BLaER1 treated with 17β-estradiol and CSF1 and Interleukin-3, amounts not matched to agents 10 nM and 100 nM (cell line): ENCODE measurements at regions not wholly inside any gene's neighbourhood (a gene's known extent, or its start where the extent isn't known, plus 50 kb on each side); places are given as distances from the start of the nearest gene placed in this dataset.

Experiments
- H3K27ac ChIP-seq, 11 experiments: shearing (Covaris generic); formaldehyde crosslinking; 2 replicates each; pipeline ENCODE4 v1.8.1; 2022
- H3K27me3 ChIP-seq, 11 experiments: shearing (Covaris generic); formaldehyde crosslinking; 2 replicates each; pipeline ENCODE4 v1.8.1; 2022
- H3K36me3 ChIP-seq, 11 experiments: shearing (Covaris generic); formaldehyde crosslinking; 2 replicates each; pipeline ENCODE4 v1.8.1; 2022
- H3K4me1 ChIP-seq, 10 experiments: shearing (Covaris generic); formaldehyde crosslinking; 2 replicates each; pipeline ENCODE4 v1.8.1; 2022
- H3K4me2 ChIP-seq, 11 experiments: shearing (Covaris generic); formaldehyde crosslinking; 2 replicates each; pipeline ENCODE4 v1.8.1; 2022
- H3K4me3 ChIP-seq, 10 experiments: shearing (Covaris generic); formaldehyde crosslinking; 2 replicates each; pipeline ENCODE4 v1.8.1; 2022
- H3K9ac ChIP-seq, 11 experiments: shearing (Covaris generic); formaldehyde crosslinking; 2 replicates each; pipeline ENCODE4 v1.8.1; 2022
- H3K9me3 ChIP-seq, 11 experiments: shearing (Covaris generic); formaldehyde crosslinking; replicated peaks in 1 of 11; 2 replicates each; pipeline ENCODE4 v1.8.1; 2022
- H4K20me1 ChIP-seq, 11 experiments: shearing (Covaris generic); formaldehyde crosslinking; 2 replicates each; pipeline ENCODE4 v1.8.1; 2022
- Cebpa-rat ChIP-seq, 11 experiments: shearing (Covaris generic); IDR thresholded peaks; 2 replicates each; pipeline ENCODE4 v1.8.1; 2022

DNA sequence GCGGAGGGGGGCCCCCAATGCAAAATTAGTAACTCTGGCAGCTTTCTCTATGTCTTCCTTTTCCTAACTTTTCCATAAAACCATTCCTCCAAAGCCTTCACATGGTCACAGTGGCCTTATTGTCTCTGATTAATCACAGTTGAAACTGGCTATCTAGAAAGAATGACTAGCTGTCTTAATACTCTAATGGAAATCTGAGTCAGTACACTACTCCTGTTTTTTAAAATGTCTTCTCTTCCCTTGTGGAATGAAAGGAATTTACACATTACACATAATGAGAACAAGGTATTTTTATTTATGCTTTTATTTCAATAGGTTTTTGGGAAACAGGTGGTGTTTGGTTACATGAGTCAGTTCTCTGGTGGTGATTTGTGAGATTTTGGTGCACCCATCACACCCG, 66.3 kb upstream of the PUDP start:
- Histone ChIP-seq H4K20me1 (no peaks in the 10 kb centered on the region), H3K4me3 (no peak overlapping the region), H3K36me3 (peaks cover 0 to 1% (median 0%) of the 10 kb centered on the region in 11 experiments; a peak in 1 of 22 replicates), H3K27ac (no peak overlapping the region), H3K9me3 (no peaks in the 10 kb centered on the region; a peak in 1 of 22 replicates), H3K9ac (no peak overlapping the region), H3K4me1 (peaks cover 12 to 24% (median 13%) of the 10 kb centered on the region in 10 experiments), H3K27me3 (no peaks in the 10 kb centered on the region), H3K4me2 (no peak overlapping the region)
- no peak for TF ChIP-seq Cebpa-rat (IDR thresholded peaks at IDR 0.05)

DNA sequence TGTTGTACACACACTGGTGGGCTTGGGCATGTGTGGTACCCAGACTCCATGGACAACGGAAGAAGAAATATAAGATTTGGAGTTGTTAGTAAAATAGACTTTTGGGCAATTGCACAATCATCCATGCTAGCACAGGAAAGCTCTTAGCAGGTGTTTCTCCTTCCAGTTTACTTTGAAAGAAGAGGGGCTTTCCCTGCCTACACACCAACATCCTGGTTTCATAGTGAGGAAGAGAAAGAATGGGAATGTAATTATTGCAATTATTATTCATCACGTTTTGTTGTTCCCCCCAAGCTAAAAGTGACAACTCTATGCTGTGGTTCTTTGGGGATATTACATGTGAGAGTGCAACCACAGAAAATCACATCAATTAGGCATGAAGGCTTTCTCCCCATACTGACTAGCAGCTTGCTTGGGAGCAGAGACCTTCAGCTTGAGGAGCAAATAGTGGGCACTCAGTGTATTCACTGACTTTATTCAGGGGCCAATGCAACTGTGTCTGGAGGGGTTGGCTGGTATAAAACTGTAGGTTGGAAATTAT, 57.2 kb upstream of the PUDP start:
- no peaks in the 10 kb centered on the region for H4K20me1 ChIP-seq
- H3K9ac ChIP-seq = no peak overlapping the region
- H3K27me3 ChIP-seq = no peaks in the 10 kb centered on the region
- H3K4me3 ChIP-seq = no peak overlapping the region
- H3K9me3 ChIP-seq = no peaks in the 10 kb centered on the region; a peak in 1 of 22 replicates
- no peak overlapping the region for H3K27ac ChIP-seq
- peak overlapping the region in 2 of 11 experiments; percentile 1 to 12; a peak in 2 of 22 replicates for H3K4me2 ChIP-seq
- TF ChIP-seq Cebpa-rat (IDR thresholded peaks at IDR 0.05) = 0 out of 22 replicates have a peak, but pooled peaks of 1 of the 11 experiments have one; percentile 23
- peaks cover 0 to 13% (median 2%) of the 10 kb centered on the region in 10 experiments; a peak in 3 of 20 replicates for H3K4me1 ChIP-seq
- peaks cover 0 to 5% (median 0%) of the 10 kb centered on the region in 11 experiments; a peak in 1 of 22 replicates for H3K36me3 ChIP-seq

DNA sequence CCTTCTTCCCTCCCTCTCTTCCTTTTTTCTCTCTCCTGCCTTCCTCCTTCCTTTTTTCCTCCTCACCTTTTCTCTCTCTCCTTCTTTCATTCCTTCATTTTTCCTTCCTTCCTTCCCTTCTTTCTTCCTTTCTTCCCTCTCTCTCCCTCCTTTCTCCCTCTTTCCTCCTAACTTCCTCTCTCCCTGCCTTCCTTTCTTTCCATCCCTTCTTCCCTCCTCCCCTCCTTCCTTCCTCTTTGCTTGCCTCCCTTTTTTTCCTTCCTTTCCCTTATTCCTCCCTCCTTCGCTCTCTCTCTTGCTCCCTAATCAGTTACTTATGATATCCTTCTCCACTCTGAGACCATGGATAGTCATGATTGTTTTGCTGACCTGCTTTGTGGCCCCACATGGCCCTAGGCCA, 56.7 kb upstream of the PUDP start:
- Histone ChIP-seq H3K9me3 (no peaks in the 10 kb centered on the region; a peak in 1 of 22 replicates), H3K27me3 (no peaks in the 10 kb centered on the region), H3K4me1 (peaks cover 0 to 13% (median 2%) of the 10 kb centered on the region in 10 experiments; a peak in 3 of 20 replicates), H4K20me1 (no peaks in the 10 kb centered on the region), H3K4me3 (no peak overlapping the region), H3K27ac (no peak overlapping the region), H3K4me2 (peak overlapping the region in 2 of 11 experiments; percentile 1 to 12; a peak in 1 of 22 replicates), H3K36me3 (peaks cover 0 to 5% (median 0%) of the 10 kb centered on the region in 11 experiments; a peak in 1 of 22 replicates), H3K9ac (no peak overlapping the region)
- TF ChIP-seq Cebpa-rat (IDR thresholded peaks at IDR 0.05) = no peak

DNA sequence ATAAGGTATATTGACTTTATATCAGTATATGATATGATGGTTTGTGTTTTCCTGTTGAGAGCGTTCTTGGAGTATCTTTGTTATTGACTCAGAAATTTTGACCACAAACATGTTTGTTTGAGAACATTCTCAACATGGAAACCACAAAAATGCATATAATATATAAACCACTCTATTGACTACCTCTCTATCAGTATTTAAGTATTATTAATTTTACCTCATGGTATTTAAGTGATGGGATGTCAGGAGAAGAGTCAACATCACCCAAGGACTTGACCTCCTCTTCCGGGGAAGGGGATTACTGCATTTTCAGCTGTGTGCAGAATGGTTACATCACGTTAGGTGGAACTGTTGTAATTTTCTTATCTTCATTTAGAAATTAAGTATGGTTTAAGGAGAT, 54.3 kb upstream of the PUDP start:
- Histone ChIP-seq H3K27ac (no peak overlapping the region), H3K27me3 (no peaks in the 10 kb centered on the region), H3K9ac (no peak overlapping the region), H3K9me3 (no peaks in the 10 kb centered on the region), H3K4me3 (no peak overlapping the region), H3K4me1 (peaks cover 0 to 13% (median 2%) of the 10 kb centered on the region in 10 experiments; a peak in 3 of 20 replicates), H3K4me2 (no peak overlapping the region), H3K36me3 (peaks cover 0 to 6% (median 0%) of the 10 kb centered on the region in 11 experiments; a peak in 1 of 22 replicates), H4K20me1 (no peaks in the 10 kb centered on the region)
- TF ChIP-seq Cebpa-rat (IDR thresholded peaks at IDR 0.05) = no peak

DNA sequence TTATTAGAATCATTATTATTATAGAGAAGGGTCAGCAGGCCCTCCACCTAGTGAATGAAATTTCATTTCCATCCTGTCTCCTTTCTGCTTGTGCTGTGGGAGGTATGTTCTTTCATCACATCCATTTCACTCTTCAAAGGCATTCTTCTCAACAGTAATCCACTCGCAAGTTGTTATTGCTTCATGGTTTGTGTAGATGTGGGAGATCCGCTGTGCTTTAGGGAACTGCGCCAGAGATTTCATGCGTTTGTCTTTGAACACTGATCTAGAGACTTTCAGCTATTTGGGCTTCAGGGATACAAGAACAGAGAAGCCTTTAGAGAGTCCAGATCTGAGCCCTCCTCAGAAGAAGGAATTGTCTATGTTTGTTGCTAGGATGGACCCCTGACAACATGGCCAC, 53.5 kb upstream of the PUDP start:
- Histone ChIP-seq H3K27ac (no peak overlapping the region), H3K4me2 (no peak overlapping the region), H3K27me3 (no peaks in the 10 kb centered on the region), H3K4me1 (peaks cover 0 to 13% (median 2%) of the 10 kb centered on the region in 10 experiments; a peak in 3 of 20 replicates), H3K9ac (no peak overlapping the region), H3K36me3 (peaks cover 0 to 14% (median 0%) of the 10 kb centered on the region in 11 experiments; a peak in 7 of 22 replicates), H4K20me1 (no peaks in the 10 kb centered on the region), H3K4me3 (no peak overlapping the region), H3K9me3 (no peaks in the 10 kb centered on the region)
- TF ChIP-seq Cebpa-rat (IDR thresholded peaks at IDR 0.05) = no peak

DNA sequence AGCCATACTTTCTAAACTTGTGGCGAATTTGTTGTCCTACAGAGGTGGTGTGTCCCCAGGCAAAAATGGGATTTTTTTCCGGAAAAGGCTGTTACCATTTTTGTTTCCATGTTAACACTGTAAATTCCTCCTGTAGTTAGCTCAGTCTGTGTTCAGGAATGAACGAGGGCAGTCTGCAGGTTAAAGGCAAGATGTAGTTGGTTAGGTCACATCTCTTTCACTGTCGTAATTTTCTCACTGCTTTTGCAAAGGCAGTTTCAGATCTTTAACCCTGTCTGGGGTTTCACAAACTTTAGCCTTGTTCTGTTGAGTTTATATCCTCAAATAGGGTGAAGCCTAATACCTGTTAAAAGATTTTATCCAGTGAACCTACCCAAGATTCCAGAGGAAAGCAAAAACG, 50.5 kb upstream of the PUDP start:
- H3K4me2 ChIP-seq = no peak overlapping the region
- H3K4me3 ChIP-seq = no peak overlapping the region
- H3K9ac ChIP-seq = no peak overlapping the region
- TF ChIP-seq Cebpa-rat (IDR thresholded peaks at IDR 0.05) = no peak
- H3K4me1 ChIP-seq = peaks cover 0 to 10% (median 0%) of the 10 kb centered on the region in 10 experiments; a peak in 3 of 20 replicates
- no peak overlapping the region for H3K27ac ChIP-seq
- no peaks in the 10 kb centered on the region for H3K27me3 ChIP-seq
- H4K20me1 ChIP-seq = no peaks in the 10 kb centered on the region
- H3K36me3 ChIP-seq = peaks cover 0 to 41% (median 12%) of the 10 kb centered on the region in 11 experiments; a peak in 13 of 22 replicates
- H3K9me3 ChIP-seq = peaks cover 0 to 14% (median 10%) of the 10 kb centered on the region in 11 experiments; a peak in 14 of 22 replicates
